Spleen (tissue), 11 donors: ENCODE measurements at regions not wholly inside any gene's neighbourhood (a gene's known extent, or its start where the extent isn't known, plus 50 kb on each side); places are given as distances from the start of the nearest gene placed in this dataset.

Experiments
- DNase-seq: peaks from one replicate; pipeline ENCODE4 v3.0.0-alpha.2; 2020
- H3K27ac ChIP-seq, 8 donors: fragments of 200-600 bp; sonication (generic) in 7 of 8; 1 replicate in 4 of 8; 2 replicates in 4 of 8; pipeline versions ENCODE4 v1.5.0 to v1.8.0; 2016 to 2021; ENCODE audit warnings: inconsistent platforms in 4 of 8, mild to moderate bottlenecking in 4 of 8, moderate library complexity in 1 of 8
- H3K27me3 ChIP-seq, 7 donors: fragments of 200-600 bp; sonication (generic) in 6 of 7; replicated peaks in 1 of 7; 1 replicate in 4 of 7; 2 replicates in 3 of 7; pipeline versions ENCODE4 v1.5.0 to v1.8.0; 2016 to 2021; ENCODE audit warnings: inconsistent platforms in 3 of 7, mild to moderate bottlenecking in 1 of 7
- H3K36me3 ChIP-seq, 6 donors: fragments of 200-600 bp; sonication (generic) in 5 of 6; 1 replicate in 4 of 6; 2 replicates in 2 of 6; pipeline versions ENCODE4 v1.5.0 to v1.8.0; 2016 to 2021; ENCODE audit warnings: inconsistent platforms in 2 of 6
- H3K4me1 ChIP-seq, 6 donors: fragments of 200-600 bp; sonication (generic) in 5 of 6; 1 replicate in 3 of 6; 2 replicates in 3 of 6; pipeline versions ENCODE4 v1.5.0 to v1.8.0; 2016 to 2021; ENCODE audit warnings: inconsistent platforms in 3 of 6
- H3K4me3 ChIP-seq, 8 donors: fragments of 200-600 bp; sonication (generic) in 7 of 8; 1 replicate in 4 of 8; 2 replicates in 4 of 8; pipeline versions ENCODE4 v1.5.0 to v1.8.0; 2016 to 2021; ENCODE audit warnings: inconsistent platforms in 4 of 8, mild to moderate bottlenecking in 4 of 8, moderate library complexity in 2 of 8
- H3K9me3 ChIP-seq, 8 donors: fragments of 200-600 bp; sonication (generic) in 7 of 8; 1 replicate in 4 of 8; 2 replicates in 4 of 8; pipeline versions ENCODE4 v1.5.0 to v1.8.0; 2016 to 2021; ENCODE audit warnings: inconsistent platforms in 4 of 8
- POLR2A ChIP-seq, 3 donors: fragments of 450-650 bp; IDR thresholded peaks; one replicate each; pipeline ENCODE4 v1.5.1; 2017; ENCODE audit warnings: antibody characterized with exemption in 3 of 3, mild to moderate bottlenecking in 1 of 3
- POLR2AphosphoS5 ChIP-seq, 3 donors: sonication (generic); formaldehyde crosslinking; IDR thresholded peaks; one replicate each; pipeline ENCODE4 v1.5.1; 2017; ENCODE audit warnings: antibody characterized with exemption in 3 of 3
- WGBS, 5 donors: extraction: QIAGEN DNeasy Blood & Tissue Kit in 3 of 5; methylation state at CpG; one replicate each; pipeline versions ENCODE4 v1.1.5 to v1.1.7; 2013 to 2018; 5-methylcytosine and 5-hydroxymethylcytosine counted together
- intact Hi-C: fragments of 100-400 bp; cut with DNase I; formaldehyde crosslinking; loops from one replicate; pipeline ENCODE4 v1.15.0; 2023; ENCODE audit warnings: low total_unique reads
- TF ChIP-seq, protein P1 (sequence below), 11 experiments: fragments of 200-600 bp in 7 of 11; fragments of 450-650 bp in 4 of 11; sonication (generic) in 4 of 11; IDR thresholded peaks in 8 of 11; conservative IDR thresholded peaks in 3 of 11; 1 replicate in 7 of 11; 2 replicates in 4 of 11; pipeline versions ENCODE4 v1.4.0 to v1.8.0; 2016 to 2021; ENCODE audit warnings: antibody characterized with exemption in 11 of 11, inconsistent platforms in 4 of 11, mild to moderate bottlenecking in 1 of 11
- donor health status: healthy with polysubstance abuse.
- donor health status: DM: no; HTN: no; CAD: no; lungs with moderate emphysema.
- donor health status: DM: no; HTN: no; CAD: no.
- donor health status: Bipolar disorder and iron deficiency.
- donor health status: healthy.
- donor health status: DM: no; HTN: no; CAD: no.
- donor health status: DM: yes; HTN: yes; CAD: no.

DNA sequence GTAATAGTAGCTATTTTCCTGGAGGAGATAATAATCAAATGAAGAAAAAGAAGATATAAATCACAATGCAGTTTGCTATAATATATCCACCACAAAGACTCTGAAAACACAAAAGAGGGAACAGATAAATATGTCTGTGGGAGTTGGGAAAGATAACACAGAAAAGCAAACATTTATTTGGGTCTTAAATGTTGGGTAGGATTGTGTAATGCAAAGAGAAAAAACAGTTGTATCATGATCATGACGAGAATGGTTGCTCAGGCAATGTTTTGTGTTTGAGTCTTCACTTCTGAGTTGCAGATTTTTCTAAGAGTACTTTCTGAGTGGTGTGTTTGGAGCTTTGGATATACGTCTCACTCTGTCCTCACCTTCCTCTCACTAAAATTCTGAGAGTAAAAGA lies 437.5 kb downstream of the TFEC start:
- Histone ChIP-seq H3K9me3 (peaks cover 0 to 24% (median 13%) of the 10 kb centered on the region in 8 donors), H3K27ac (no peak overlapping the region), H3K4me1 (no peaks in the 10 kb centered on the region), H3K4me3 (no peak overlapping the region), H3K36me3 (no peaks in the 10 kb centered on the region), H3K27me3 (no peaks in the 10 kb centered on the region)
- DNase-seq: no peak
- WGBS, 5 donors: 68 to 79% (median 71%) methylated on average over 2 of the region's 2 CpGs
- intact Hi-C loops: no loop called here
- TF ChIP-seq POLR2AphosphoS5 (IDR thresholded peaks at IDR 0.05): no peak
- TF ChIP-seq, protein P1, sequence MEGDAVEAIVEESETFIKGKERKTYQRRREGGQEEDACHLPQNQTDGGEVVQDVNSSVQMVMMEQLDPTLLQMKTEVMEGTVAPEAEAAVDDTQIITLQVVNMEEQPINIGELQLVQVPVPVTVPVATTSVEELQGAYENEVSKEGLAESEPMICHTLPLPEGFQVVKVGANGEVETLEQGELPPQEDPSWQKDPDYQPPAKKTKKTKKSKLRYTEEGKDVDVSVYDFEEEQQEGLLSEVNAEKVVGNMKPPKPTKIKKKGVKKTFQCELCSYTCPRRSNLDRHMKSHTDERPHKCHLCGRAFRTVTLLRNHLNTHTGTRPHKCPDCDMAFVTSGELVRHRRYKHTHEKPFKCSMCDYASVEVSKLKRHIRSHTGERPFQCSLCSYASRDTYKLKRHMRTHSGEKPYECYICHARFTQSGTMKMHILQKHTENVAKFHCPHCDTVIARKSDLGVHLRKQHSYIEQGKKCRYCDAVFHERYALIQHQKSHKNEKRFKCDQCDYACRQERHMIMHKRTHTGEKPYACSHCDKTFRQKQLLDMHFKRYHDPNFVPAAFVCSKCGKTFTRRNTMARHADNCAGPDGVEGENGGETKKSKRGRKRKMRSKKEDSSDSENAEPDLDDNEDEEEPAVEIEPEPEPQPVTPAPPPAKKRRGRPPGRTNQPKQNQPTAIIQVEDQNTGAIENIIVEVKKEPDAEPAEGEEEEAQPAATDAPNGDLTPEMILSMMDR (IDR thresholded peaks at IDR 0.05 in 8 of 11, conservative IDR thresholded peaks at IDR 0.05 in 3 of 11): no peak
- TF ChIP-seq POLR2A (IDR thresholded peaks at IDR 0.05): no peak

DNA sequence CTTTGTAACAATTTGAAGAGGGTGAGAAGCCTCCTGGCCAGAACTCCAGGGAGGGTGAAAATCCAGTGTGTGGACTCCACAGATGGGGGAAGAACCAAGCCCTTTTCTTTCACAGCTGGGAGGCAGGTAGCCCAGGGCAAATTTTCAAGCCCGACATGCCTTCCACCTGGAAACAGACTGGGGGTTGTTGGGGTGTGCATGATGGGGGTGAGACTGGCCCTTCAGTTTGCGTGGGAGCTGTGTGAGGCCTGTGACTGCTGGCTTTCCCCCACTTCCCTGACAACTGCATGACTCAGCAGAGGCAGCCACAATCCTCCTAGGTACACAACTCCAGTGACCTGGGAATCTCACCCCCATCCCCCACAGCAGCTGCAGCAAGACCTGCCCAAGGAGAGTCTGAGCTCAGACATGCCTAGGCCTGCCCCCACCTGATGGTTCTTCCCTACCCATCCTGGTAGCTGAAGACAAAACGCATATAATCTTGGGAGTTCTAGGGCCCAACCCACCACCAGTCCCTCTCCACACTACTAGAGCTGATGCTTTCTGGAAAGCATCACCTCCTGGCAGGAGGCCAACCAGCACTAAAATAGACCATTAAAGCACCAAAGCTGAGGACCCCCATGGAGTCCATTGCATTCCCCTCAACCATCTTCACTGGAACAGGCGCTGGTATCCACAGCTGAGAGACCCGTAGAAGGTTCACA lies 445.4 kb downstream of the TFEC start:
- TF ChIP-seq, protein P1 (IDR thresholded peaks at IDR 0.05 in 8 of 11, conservative IDR thresholded peaks at IDR 0.05 in 3 of 11): no peak
- no peak for TF ChIP-seq POLR2A (IDR thresholded peaks at IDR 0.05)
- no peak for TF ChIP-seq POLR2AphosphoS5 (IDR thresholded peaks at IDR 0.05)
- 88 to 97% (median 94%) methylated on average over 5 of the region's 5 CpGs for WGBS, 5 donors
- Histone ChIP-seq H3K27ac (no peak overlapping the region), H3K4me1 (no peaks in the 10 kb centered on the region), H3K9me3 (no peaks in the 10 kb centered on the region), H3K27me3 (no peaks in the 10 kb centered on the region), H3K36me3 (no peaks in the 10 kb centered on the region), H3K4me3 (no peak overlapping the region)
- DNase-seq: no peak
- intact Hi-C loops: no loop called here

DNA sequence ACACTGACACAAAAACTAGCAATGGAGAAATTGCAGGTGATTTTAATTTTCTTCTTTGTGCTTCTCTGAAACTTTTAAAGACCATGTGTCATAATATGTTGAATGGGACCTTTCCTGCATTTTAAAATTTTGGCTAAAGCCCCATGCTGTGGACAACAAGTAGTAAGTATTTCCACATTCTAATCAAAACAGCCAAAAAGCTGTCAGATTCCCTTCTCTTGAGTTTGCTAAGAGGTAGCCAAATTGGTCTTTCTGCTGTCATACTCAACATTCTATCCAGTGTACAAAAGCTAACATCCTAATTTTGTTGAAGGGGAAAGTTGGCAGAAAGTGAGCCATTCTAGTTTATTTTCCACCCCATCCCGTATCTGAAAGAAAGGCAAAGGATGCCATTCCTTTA lies 447.6 kb downstream of the TFEC start:
- DNase-seq: no peak
- H3K4me3 ChIP-seq: no peak overlapping the region
- H3K27me3 ChIP-seq: no peaks in the 10 kb centered on the region
- no peaks in the 10 kb centered on the region for H3K4me1 ChIP-seq
- no peak overlapping the region for H3K27ac ChIP-seq
- intact Hi-C loops: no loop called here
- 66 to 86% (median 74%) methylated on average over 1 of the region's 1 CpG for WGBS, 5 donors
- TF ChIP-seq, protein P1 (IDR thresholded peaks at IDR 0.05 in 8 of 11, conservative IDR thresholded peaks at IDR 0.05 in 3 of 11): no peak
- no peak for TF ChIP-seq POLR2A (IDR thresholded peaks at IDR 0.05)
- no peak for TF ChIP-seq POLR2AphosphoS5 (IDR thresholded peaks at IDR 0.05)
- H3K9me3 ChIP-seq: no peaks in the 10 kb centered on the region
- no peaks in the 10 kb centered on the region for H3K36me3 ChIP-seq

DNA sequence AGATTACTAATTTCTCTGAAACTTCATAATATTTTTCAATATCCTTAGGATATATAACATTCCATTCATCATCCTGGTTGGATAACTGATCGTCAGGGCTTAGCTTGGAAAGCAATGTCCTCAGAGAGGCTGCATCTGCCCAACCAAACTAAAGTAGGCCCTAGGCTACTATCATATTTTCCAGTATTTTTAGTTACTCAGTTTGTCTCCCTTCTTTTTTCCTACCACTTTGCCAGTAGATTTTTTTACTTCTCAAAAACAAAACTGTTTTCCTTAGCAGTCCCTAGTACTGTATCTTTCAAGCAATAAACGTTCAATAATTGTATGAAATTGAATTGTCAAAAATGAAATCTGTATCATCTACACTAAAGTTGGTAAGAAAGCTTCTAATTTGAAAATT lies 452.0 kb downstream of the TFEC start:
- intact Hi-C loops: no loop called here
- no peaks in the 10 kb centered on the region for H3K9me3 ChIP-seq
- no peak overlapping the region for H3K4me3 ChIP-seq
- H3K4me1 ChIP-seq: no peaks in the 10 kb centered on the region
- DNase-seq: no peak
- WGBS, 5 donors: 44 to 81% (median 65%) methylated on average over 2 of the region's 2 CpGs
- no peaks in the 10 kb centered on the region for H3K36me3 ChIP-seq
- H3K27me3 ChIP-seq: no peaks in the 10 kb centered on the region
- TF ChIP-seq POLR2AphosphoS5 (IDR thresholded peaks at IDR 0.05) (no peak), POLR2A (IDR thresholded peaks at IDR 0.05) (no peak)
- TF ChIP-seq, protein P1 (IDR thresholded peaks at IDR 0.05 in 8 of 11, conservative IDR thresholded peaks at IDR 0.05 in 3 of 11): no peak
- H3K27ac ChIP-seq: no peak overlapping the region
